Heart left ventricle (tissue), 13 donors: ENCODE measurements at regions not wholly inside any gene's neighbourhood (a gene's known extent, or its start where the extent isn't known, plus 50 kb on each side); places are given as distances from the start of the nearest gene placed in this dataset.

ENCODE experiments used
- CTCF ChIP-seq, 12 donors: fragments of 200-600 bp; sonication (generic) in 4 of 12; IDR thresholded peaks; one replicate each; pipeline versions ENCODE4 v1.5.0 to v1.8.0; 2018 to 2022; ENCODE audit warnings: antibody characterized with exemption in 12 of 12, mild to moderate bottlenecking in 5 of 12
- POLR2A ChIP-seq, 2 donors: fragments of 450-650 bp; IDR thresholded peaks; one replicate each; pipeline ENCODE4 v1.6.1; 2017; ENCODE audit warnings: antibody characterized with exemption in 2 of 2, mild to moderate bottlenecking in 2 of 2, moderate library complexity in 2 of 2
- donor health status: ischemic (EF 13 %, LVEDD 7.1; RV severe dilation, severe dysfunction).
- donor health status: DM: no; HTN: yes; CAD: no.
- donor health status: DM: no; HTN: no; CAD: no.
- donor health status: ischemic (EF 25% LVEDD 6.9; RV normal size, moderate dysfunction).
- donor health status: ischemic (EF 25% LVEDD 5.7; RV mildly dilated, moderate dysfunction).
- donor health status: ischemic (EF 35%, LVEDD 5.7; RV mildly dilated, moderate dysfunction).
- donor health status: nonischemic (EF 11% LVEDD 7.7; RV severe dilation, severe dysfunction).
- donor health status: DM: yes; HTN: yes; CAD: no.
- donor health status: PGD.
- donor health status: ischemic (EF 29% LVEDD 5.4; RV normal size, mild dysfunction).
- donor health status: nonischemic (EF 23%, LVEDD 6.1; RV moderate dilation, normal function).

GRCh38 chr13:109881347-109881725 is 95.0 kb upstream of the IRS2 start:
- no peak for TF ChIP-seq CTCF (IDR thresholded peaks at IDR 0.05)
- TF ChIP-seq POLR2A (IDR thresholded peaks at IDR 0.05) = no peak
